Stimulated activated CD8-positive, alpha-beta memory T cell treated with anti-CD3 and anti-CD28 coated beads, Interleukin-7, amount 100 ng/mL, for 4 hours (primary cell): ENCODE measurements at regions not wholly inside any gene's neighbourhood (a gene's known extent, or its start where the extent isn't known, plus 50 kb on each side); places are given as distances from the start of the nearest gene placed in this dataset.

ENCODE experiments used
- DNase-seq, 2 donors: peaks; one replicate each; pipeline ENCODE4 v3.0.0-alpha.2; 2020; ENCODE audit warnings: low read depth in 2 of 2

- no peak for DNase-seq
Measured at GRCh38 chr11:115699733-115700132, 195.5 kb upstream of the CADM1 start.

DNA sequence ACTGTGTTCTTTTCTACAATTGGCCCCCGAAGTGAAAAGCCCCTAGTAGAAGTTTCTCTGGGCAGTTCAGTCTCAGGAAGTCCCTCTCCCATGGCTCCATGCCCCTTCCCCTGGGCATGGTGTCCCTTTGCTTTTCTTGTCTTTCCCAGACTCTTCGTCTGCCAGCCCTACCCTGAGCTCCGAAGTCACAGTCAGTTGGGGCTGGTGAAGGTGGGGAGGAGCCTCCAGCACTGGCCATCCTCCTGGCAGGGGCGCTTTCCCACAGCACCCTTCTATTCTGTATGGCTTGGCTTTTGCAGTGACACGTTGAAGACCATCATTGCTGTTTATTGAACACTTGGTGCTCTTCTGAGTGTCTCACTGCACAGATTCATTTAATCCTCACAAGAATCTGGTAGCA is 195.1 kb upstream of the CADM1 start:
- DNase-seq, result no peak

GRCh38 chr11:115698243-115698642 is 194.0 kb upstream of the CADM1 start:
- DNase-seq, result no peak

GRCh38 chr11:115696563-115696962 is 192.3 kb upstream of the CADM1 start:
- no peak for DNase-seq

DNA sequence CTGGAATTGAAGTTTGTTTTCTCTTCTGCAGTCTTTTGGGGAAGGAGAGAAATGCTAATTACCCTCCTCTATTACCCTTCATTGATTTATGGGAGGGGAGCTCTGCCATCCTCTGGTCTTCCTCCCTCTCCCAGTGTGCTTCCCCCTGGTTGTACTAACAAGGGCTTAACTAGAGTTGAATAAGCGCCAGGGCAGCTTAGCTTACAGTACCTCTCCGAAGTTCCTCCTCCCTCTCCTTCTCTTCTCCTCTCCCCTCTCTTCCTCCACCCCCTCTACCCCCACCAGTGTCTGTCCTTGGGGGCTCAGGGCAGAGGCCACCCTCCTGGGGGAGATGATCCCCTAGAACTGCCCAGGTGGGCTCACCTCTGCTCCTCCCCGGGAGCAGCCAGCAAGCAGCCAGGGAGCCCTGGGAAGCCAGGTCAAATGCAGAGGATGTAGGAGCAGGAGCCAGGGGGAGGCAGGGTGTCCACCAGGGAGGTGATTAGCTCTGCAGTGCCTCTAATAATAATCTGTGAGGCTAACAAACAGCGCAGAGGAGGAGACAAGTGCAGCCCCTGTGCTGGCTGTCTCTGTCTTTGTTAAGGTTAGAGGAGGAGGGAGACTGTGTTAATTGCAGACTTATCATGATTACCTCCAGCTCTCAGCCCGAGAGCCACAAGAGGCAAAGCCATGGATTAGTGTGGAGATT is 191.6 kb upstream of the CADM1 start:
- DNase-seq, result no peak

- DNase-seq, result no peak
Measured at GRCh38 chr11:115693002-115693401, 188.8 kb upstream of the CADM1 start.

- DNase-seq, result no peak
Measured at GRCh38 chr11:115691030-115691429, 186.8 kb upstream of the CADM1 start.

GRCh38 chr11:115687934-115688333 is 183.7 kb upstream of the CADM1 start:
- DNase-seq, result no peak

DNA sequence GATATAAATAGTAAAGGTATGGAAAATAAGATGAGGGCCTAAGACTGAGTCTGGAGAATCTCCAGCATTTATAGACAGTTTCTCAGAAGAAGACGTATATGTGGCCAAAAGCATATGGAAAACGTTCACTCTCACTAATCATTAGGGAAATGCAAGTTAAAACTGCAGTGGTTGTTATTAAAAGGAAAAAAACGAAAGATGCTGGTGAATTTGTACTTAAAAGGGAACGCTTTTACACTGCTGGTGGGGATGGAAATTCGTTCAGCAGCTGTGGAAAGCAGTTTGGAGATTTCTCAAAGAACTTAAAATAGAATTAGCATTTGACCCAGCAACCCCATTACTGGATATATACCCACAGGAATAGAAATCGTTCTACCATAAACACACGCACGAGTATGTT is 180.5 kb upstream of the CADM1 start:
- no peak for DNase-seq

DNA sequence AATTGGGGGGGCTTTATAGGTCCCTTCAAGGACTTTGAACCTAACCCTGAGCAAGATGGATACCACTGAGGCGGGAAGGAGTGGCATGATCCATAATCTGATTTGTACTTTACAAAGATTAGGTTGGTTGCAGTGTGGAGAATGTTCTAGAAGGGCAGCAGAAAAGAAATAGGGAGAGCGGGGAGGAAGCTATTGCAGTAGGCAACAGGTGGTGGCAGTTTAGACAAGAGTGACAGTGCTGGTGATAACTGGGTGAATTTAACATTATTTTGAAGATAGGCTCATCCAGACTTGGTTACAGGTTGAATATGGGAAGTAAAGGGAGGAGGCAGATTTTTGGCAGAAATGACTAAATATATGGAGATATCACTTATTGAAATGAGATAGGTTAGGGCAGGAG is 179.9 kb upstream of the CADM1 start:
- no peak for DNase-seq

DNA sequence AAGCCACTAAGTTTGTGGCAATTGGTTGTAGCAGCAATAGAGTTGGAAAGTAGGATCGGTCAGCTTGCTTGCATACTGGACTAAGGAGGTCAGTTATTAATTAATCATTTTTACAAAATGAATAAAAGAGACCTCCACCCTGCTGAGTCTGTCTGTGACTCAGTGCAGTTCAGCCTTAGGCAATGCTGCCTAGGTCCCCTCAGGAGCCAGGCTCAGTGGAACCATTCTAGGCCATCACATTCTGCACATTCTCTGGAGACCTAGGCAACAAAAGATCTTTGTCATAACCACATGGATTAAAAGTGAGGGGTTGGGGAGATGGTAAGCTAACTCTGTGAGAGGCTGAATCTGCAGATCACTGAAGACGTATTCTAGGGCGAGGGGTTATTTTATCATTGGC is 178.7 kb upstream of the CADM1 start:
- DNase-seq, result no peak

DNA sequence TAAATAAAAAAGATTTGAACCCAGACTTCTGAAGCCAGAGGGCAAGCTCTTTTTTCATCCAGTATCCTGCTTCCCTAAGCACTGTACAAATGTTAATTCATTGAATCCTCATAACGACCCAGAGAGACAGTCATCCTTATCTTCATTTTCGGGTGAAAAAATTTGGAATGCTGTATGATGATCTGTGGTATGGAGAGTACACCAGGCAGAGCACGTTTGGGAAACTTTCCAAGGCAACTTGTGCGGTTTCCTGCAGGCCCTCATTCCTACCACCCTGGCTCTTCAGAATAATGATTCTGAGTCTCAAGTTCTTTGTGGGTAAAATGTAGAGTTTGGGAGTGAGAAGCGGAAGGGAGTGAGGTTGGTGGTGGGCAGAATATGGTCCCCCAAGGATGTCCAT is 177.9 kb upstream of the CADM1 start:
- no peak for DNase-seq

DNA sequence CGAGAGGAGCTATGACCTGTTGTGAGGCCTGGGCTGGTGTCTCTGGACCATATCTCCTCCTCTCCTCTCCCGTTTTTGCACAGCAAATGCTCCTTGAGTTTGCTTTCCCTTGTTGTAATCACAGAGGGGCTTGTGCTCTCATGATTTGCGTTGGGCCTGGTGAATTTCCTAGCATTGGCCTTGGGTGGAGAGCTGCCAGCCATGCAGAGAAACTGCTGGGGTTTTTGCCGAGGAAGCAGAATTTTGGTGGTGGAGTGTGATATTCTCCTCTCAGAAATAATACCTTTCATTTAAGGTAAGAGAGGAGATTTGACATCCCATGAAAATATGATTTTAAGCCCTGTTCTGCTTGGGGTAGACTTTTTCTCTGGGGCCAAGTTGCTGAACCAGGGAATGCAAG is 175.7 kb upstream of the CADM1 start:
- no peak for DNase-seq

GRCh38 chr11:115678942-115679341 is 174.7 kb upstream of the CADM1 start:
- no peak for DNase-seq

- no peak for DNase-seq
Measured at GRCh38 chr11:115677190-115677589, 173.0 kb upstream of the CADM1 start.

DNA sequence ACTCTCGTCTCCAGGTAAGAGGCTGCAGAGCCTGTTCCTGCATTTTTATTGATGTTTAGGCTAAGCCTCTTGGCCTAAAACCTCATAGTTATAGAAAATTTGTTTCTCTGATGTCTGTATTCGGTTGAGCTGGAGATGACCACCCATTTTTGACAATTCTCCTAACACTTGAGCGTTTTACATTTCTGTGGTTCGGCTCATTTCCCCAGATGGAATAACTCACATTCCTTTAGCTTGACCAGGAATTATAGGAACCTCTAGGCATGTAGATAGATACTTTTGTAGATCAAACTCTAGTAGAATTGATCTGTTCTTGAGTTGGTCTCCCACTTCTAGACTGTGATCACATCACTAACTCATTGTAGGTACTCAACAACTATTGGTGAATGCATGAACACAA is 172.6 kb upstream of the CADM1 start:
- DNase-seq, result no peak

GRCh38 chr11:115676206-115676605 is 172.0 kb upstream of the CADM1 start:
- no peak for DNase-seq

DNA sequence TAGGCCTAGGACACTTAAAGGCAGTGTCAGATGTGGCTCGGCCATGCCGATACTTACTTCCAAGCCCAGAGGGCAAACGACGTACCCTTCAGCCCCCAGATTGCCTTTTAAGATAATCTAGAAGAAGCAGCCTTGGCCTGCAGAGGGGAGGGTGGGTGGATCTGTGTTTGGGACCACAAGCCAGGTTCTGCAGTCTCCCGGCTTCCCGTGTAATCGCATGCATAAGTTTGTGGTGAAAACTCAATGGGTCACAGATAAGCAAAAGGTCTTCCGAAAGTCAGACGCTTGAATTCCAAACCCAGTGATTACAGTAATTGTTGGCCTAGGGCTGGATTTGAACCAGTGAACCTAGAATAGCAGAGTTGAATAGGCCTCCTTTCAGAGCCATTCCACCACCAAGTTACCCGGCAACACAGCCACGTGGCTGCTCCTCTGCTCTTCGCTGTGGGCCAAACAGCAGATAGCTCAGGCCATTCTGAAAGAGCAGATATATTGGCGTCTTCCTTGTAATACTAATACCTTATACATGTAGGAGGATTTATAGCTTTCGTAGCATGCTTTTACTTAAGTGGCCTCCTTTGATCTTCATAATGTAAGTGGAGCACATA is 170.8 kb upstream of the CADM1 start:
- DNase-seq, result no peak

GRCh38 chr11:115674176-115674936 is 170.1 kb upstream of the CADM1 start:
- no peak for DNase-seq

DNA sequence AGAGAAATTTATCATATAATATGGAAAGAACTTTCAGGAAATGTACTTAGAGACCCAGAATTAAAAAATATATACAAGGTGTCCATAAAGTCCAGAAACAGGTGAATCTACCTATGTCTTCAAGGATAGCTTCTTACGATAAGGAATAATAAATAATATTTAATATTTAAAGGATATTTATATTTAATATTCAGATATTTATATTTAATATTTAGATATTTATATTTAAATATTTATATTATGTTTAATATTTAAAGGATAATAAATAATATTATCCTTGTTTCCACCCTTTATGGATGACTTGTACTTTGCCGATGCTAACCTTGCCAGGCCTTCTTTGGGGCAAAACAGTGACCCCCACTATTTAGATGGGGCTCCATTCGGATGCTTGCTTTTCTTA is 169.5 kb upstream of the CADM1 start:
- no peak for DNase-seq

GRCh38 chr11:115672999-115673411 is 168.8 kb upstream of the CADM1 start:
- DNase-seq, result no peak

DNA sequence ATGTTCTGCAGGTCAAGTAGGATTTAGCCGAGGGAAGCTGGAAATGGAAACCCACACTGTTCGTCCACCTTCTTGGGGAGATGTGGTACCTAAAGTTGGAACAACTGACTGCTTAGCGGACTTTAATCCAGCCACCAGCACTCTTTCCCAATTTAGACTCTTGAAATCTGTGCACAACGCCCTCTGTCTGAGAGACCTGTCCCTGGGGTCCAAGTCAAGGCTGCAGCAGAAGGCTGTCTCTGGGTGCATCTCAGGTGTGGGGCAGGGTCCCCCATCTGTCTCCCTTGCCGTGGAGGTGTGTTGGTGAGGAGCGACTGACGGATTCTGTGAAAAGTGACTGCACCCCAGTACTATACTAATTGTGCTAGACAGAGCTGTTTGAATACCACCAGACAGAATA is 168.2 kb upstream of the CADM1 start:
- DNase-seq, result no peak

GRCh38 chr11:115670538-115671205 is 166.5 kb upstream of the CADM1 start:
- DNase-seq, result no peak
